HG03066 (cell line): ENCODE measurements at regions not wholly inside any gene's neighbourhood (a gene's known extent, or its start where the extent isn't known, plus 50 kb on each side); places are given as distances from the start of the nearest gene placed in this dataset.

Source experiments
- ATAC-seq: cut with Tn5 transposase; IDR thresholded peaks from one replicate; pipeline ENCODE4 v1.9.1; 2021; ENCODE audit warnings: low read depth; ENCODE audit not compliant: unreplicated experiment

DNA sequence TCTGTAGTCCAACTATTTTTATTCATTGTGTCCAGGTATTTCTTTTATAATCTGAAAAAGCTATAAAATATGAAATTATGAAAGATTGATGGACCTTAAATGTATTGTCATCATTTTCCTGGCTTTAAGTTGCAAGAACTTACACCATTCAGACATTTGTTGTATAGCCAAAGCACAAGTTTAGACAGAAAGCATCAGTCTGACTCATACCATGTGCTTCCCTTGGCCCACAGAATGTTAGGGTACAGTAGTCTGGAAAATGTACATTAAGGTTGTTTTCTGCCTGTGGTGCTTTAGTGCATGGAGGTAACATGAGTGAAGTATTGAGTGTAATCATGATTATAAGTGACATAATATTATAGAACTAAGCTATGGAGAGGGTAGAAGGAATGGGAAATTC, 1002.5 kb downstream of the BCL11B start:
- ATAC-seq: no peak

DNA sequence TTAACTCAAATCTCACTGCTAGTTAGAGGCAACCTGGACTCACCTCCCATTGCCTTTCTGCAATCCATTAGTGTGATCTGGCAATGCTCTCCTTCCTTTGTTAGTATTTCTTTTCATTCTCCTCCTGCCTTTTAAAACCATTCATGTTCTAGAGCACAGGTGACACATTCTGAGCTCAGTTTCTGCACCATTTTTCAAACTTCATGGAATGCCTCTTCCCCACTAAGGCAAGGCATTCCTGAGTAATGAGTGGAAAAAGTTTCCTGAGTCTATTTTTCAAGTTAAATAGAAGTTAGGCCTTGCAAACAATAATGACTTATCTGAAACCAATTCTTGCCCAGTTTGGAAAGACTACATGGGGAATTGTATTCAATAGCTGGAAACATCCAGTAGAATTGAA, 1001.8 kb downstream of the BCL11B start:
- ATAC-seq: no peak

DNA sequence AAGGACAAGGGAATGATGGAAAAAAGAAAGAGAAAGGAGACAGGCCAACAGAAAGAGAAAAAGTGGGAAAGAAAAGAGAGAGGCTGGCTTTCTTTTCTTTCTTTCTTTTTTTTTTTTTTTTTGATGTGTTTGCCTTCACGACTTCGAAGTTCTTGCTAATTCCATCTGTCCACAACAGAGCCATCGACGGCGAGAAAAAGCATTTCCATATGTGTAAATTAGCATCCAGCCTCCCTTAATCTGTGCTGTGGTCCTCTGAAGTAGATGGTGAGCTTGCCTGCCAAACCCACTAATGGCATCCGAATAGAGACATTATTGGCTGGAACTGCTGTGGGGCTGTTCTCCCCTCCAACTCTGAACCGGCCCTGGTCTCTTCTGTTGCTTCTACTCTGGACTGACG, 997.4 kb downstream of the BCL11B start:
- no peak for ATAC-seq

DNA sequence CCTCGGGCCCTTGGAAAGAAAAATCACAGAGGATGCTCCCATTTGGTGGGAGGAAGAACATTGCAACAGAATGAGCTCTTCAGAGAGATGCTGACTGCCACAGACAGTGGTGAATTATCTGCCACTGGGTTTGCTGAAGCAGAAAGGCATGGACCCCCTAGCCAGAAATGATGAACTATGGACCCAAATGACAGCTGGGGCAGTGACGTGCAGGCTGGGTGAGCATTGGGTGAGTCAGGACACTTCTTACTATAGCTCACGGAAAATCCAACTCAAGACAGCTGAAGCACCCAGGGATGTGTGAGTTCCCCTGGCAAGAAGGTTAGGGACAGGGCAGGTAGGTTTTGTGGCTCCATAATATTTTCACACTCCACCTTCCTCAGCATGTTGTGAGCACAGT, 993.2 kb downstream of the BCL11B start:
- ATAC-seq: no peak

DNA sequence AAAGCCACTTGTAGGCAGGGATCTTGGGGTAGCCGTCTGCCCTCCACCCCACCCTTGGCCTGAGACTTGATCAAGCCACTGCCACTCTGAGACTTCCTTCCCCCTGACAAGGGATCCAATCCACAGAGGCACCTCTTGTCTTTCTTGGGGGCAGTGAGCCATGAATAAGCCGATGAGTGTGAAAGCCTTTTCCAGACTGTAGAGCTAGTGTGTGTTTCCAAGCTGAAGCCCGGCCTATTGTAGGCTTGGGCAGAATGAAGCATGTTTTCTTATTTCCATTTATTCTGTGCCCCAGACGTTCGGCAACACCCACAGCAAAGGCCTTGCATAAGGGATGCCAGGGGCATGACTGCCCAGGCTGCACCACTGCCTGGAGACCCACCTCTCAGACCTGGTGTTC, 991.6 kb downstream of the BCL11B start:
- ATAC-seq: no peak

DNA sequence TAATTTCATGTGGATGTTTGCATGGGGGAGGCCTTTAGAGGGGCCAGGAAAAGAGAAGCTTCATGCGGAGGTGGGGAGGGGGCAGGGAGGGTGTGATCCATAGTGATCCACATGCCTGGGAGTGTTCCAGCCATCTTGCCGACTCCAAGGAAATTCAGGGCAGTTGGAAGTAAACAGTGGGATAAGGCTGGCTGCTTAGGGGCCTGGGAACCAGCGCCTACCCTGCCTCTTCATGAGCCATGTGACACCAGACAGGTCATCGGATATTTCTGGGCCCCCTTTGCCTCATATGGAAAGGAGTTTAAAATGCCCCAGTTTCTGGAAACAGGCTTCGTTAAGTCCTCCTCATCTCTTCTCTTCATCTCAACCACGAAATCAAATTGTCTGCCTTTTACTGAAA, 983.2 kb downstream of the BCL11B start:
- ATAC-seq: no peak

DNA sequence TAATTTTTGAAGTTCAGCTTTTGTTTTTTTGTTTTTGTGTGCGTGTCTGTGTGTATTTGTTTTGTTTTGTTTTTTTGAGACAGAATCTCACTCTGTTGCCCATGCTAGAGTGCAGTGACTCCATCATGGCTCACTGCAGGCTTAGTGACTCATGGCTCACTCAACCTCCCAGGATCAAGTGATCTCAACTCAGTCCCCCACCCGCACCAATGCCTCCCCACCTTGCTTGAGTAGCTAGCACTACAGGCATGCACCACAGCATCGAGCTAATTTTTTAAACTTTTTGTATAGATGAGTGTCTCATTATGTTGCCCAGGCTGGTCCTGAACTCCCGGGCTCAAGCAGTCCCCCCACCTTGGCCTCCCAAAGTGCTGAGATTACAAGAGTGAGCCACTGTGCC, 981.4 kb downstream of the BCL11B start:
- no peak for ATAC-seq

DNA sequence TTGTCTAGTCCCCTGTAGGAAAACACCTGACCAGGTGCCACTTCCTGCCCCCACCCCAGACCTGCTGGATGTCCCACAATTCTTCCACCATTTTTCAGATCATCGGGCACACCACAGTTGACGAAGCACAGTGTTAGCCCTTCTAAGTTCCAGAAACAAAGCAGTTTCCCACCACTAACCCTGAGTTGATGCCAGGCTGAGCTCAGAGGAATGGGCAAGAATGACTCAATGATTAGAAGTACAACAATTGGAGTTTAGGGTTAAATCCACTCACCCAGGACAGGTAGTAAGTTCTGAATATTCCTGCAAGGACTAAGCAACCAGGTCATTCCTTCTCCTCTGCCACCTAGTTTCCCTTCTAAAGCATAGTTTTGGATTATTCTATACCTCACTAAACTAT, 979.8 kb downstream of the BCL11B start:
- ATAC-seq: no peak

DNA sequence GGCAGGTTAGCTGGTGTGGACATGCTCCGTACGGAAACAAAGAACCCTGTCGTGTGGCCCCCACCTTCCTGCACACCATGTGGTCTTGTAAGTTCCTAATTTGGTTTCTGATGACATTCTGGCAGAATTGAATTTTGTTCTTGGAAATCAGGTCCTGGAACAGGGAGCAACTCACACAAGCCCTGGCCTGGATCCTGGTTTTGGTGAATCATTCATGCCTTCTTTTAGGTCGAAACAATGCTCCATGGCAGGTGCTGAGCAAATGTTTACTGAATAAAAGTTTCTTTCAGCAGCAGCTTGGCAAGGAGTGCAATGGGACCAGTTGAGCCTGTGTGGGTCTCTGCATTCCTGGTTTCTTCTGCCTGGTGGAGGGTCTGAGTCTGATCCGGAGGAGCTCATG, 978.4 kb downstream of the BCL11B start:
- ATAC-seq: no peak

DNA sequence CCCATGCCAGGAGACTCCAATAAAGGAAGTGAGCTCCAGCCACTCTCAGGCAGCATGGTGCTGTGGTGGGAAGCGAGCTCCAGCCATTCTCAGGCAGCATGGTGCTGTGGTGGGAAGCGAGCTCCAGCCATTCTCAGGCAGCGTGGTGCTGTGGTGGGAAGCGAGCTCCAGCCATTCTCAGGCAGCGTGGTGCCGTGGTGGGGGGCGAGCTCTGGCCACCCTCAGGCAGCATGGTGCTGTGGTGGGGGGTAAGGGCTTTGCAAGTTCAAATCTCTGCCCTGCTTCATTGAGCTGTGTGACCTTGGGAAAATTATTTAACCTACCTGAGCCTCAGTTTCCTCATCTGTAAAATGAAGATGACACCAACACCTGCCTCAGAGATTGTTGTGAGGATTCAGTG, 975.1 kb downstream of the BCL11B start:
- ATAC-seq: no peak

DNA sequence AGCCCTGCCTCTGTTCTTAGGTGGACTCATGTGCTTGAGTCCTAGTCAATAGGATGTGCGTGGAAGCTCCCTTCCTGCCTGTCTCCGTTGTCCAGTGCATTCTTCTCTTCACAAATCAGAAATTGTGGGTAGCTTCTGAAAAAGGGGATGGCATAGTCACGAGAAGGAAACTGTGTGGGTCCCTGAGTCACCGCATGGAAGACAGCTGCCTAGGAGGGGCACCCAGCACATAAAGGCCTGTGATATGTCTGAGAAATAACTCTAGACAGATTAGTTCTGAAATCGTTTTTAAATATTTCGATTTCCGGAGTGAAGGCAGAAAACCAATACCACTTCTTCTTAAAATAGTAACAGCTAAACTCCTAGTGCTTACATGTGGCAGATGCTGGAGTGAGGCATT, 974.4 kb downstream of the BCL11B start:
- no peak for ATAC-seq

DNA sequence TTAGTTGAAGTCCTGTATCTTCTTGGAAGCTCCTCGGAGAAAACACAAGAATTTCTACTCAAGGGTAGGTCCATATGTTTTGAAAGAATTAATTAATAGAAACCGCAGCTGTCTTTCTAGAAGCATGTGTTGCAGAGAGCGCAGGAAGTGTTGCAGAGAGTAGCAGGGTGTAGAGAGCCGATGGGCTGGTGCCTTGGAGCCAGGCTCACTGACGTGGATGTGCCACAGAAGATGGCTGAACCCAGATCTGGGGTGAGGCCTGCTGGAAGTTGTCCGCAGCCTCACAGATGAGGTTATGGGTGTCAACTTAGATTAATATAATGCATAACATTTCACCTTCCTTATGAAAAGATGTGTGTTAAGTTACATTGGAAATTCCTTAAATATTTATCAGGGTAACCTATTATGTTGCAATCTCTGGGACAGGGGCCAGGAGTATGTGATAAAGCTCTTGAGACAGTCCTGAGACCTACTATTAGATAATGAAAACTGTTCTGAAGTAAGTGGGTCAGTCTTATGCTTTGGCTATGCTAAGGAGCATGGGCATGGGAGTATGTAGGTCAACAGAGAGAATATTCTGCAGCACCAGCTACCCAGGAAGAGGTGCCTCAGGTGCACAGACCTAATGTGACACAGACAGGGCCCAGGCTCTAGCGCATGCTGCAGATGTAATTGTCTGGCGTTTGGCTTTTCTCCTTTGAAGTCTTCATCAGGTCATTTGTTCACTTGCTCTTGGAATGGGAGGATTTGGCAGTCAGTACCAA, 973.3 kb downstream of the BCL11B start:
- ATAC-seq: no peak

DNA sequence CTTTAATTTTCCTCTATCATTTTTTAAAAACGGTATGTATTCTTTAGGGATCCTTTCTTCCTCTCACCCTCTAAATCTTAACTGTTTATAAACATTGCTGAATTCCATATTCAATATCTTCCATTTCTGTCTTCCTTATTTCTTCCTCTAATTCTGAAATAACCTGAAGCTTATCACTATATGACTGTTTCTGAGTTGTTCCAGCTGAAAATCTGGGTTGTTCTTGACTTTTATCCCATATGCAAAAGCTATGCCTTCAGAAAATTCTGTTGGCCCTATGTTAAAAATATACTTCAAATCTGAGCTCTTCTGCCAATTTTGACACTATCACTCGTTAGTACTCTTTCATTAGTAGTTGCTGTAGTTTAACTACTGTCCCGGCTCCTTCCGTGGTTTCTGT, 970.3 kb downstream of the BCL11B start:
- ATAC-seq: no peak

DNA sequence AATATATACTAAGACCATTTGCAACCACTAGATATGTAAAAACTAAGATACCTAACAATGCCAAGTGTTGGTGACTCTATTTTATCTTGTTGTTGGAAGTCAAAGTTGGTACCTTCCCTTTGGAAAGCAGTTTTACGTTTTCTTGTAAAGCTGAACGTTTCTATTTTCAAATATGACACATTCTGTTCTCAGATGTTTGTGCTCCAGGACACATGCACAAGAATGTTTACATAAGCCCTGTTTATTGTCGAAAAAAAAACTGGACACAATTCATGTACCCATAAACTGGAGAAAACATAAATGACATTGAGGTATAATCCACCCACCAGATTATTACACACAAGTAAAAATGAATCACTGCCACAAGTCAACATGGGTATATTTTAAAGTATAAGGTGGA, 967.4 kb downstream of the BCL11B start:
- ATAC-seq: no peak

DNA sequence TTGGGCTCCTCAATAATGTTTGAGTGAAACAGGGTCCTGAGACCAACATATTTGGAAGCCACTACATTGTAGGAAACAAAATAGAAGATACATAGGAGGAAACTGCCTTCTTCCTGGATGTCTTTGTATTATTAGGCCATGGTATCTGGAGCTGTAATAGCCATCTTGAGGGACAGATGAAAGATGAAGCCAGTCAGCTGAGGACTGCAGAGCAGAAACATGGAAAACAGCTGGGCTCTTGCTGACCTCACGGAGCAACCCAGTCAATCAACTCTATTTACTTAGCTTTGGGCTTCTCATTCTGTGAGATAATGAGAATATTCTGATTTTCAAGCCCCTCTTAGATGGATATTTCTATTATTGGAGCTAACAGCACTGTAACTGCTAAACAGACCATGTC, 962.4 kb downstream of the BCL11B start:
- ATAC-seq: no peak

DNA sequence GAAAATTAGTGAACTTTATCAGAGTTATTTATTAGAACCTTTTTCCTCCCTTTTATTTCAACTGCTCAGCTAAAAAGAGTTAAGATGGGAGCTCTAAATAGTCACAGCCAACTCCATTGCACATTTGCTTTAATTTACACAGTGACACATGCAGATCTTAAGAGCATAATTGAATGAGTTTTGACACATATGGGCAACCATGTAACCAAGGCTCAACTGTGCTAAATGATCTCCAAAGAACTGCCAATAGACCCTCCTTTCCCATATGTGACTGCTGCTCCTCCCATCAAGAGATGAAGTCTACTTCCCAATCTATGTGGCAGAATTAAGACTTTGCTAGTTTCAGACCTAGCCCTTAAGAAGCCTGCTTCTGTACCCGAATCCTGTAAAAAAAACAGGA, 960.0 kb downstream of the BCL11B start:
- ATAC-seq: no peak

DNA sequence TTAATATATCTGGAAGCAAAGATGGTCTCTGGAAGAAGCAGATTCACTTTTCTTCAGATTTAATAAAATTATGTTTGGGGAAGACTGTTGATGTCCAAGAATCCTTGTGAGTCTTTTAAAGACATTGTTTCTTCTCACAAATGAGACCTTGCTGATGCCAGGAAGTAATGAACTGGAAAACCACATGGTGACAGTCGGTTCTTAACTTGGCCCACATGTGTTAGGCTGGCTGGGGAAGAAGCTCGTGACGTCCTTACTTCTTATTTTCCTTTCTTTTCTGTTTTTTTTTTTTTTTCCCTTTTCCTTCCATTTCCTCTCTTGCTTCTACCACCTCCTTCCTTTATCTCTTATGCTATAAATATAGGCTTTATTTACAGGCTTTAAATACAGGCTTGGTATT, 950.2 kb downstream of the BCL11B start:
- ATAC-seq: no peak

DNA sequence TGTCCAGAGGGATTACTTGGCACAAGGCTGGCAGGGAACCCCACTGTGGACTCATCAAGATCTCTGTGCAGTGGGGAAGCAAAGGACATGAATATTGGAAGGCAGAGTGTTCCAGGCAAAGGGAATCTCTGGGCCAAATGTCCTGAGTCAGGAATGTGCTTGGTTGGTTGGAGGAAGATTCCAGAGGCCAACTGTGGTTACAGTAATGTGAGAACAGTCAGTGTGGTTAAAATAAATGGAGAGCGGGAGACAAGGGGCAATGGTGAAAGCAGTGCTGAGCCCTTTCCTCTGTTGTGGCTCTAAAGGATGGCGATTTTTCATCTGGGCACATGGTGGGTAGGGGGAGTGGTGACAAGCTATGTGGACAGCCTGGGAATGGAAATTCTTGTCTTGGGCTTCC, 948.2 kb downstream of the BCL11B start:
- no peak for ATAC-seq

DNA sequence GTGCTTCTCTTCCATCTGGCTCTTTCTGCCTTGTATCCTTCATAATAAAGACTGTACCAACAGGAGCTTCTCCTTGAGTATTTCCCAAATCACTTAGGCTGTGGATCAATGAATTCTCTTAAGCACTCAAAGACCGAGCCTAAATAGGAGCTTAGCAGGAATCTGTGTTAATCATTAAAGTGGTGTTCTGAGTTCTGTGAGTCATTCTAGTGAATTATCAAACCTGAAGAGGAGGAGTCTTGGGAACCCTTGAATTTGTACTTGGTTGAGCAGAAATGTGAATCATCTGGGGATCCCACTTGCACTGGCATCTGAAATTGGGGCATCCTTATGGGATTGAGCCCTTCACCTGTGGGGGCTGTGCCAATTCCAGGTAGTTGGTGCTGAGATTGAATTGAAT, 946.2 kb downstream of the BCL11B start:
- ATAC-seq: no peak

DNA sequence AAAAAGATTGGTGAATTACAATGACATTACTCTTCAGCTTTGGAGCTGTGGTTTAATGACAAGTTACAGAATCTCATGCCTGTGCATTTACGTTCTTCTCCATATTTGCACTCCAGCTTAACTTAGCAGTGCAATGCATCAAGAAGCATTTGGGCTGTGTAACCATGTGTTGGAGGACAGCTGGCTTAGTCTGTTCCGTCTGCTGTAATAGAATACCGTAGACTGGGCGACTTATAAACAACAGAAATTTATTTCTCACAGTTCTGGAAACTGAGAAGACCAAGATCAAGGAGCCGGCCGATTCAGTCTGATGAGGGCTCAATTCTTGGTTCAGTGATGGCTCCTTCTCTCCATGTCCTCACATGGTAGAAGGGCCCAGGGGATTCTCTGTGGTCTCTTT, 943.5 kb downstream of the BCL11B start:
- no peak for ATAC-seq

DNA sequence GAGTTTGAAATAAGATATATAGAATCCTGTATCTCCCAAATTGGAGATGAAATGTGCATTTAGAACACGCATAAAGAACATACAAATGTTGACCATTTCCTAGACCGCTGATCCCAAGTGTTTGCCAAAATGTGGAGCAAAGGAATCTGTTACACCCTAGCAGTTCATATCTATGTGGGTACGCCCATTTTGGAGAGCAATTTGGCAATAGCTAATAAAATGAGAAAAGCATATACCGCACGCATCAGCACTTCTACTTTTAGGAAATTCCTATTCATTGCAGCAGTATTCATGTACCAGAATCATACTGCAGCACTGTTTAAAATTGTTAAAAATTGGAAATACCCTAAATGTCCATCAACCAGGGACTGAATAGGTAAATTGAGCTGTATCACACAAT, 937.8 kb downstream of the BCL11B start:
- no peak for ATAC-seq

DNA sequence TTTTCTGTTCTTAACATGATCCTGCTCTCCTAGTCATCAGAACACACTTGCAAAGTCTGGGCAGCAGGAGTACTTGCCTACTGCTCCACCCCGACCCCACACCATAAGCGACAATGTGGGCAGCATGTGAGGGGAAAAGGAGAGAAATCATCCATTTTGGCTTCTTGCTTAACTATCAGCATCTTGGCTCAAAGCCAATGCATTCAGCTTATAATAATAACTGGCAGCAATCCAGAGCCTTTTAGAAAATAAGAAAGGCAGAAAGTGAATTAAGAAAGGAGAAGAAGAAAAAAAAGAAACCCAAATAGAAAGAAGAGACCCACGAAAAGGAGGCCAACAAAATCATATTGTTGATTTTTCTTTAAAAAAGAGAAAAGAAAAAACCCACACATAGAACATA, 930.8 kb downstream of the BCL11B start:
- ATAC-seq: no peak

DNA sequence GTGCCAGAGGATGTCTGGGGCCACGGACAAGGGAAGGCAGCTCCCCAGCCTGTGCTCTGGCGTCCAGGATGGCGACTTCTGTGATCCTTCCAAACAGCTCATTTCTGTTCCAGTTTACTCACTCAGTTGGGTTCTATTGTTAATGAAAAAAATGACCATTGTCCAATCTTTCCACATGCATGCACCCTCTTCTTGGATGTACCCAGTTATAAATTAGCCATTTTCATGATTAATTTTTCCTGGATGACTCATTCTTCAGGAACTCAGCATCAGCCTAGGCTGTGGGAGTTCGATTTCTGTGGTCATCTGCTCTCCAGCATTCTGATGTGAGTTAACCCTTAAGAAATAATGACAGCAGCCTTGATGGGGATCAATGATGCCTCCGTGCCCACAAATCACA, 926.8 kb downstream of the BCL11B start:
- no peak for ATAC-seq
